Neutrophil (primary cell): ENCODE measurements at regions not wholly inside any gene's neighbourhood (a gene's known extent, or its start where the extent isn't known, plus 50 kb on each side); places are given as distances from the start of the nearest gene placed in this dataset.

Experiments used
- H3K27ac ChIP-seq: fragments of 200-600 bp; sonication (generic); 2 replicates; pipeline ENCODE4 v1.5.1; 2016; ENCODE audit warnings: mild to moderate bottlenecking, moderate library complexity
- H3K27me3 ChIP-seq: fragments of 200-600 bp; sonication (generic); 2 replicates; pipeline ENCODE4 v1.6.0; 2016; ENCODE audit warnings: mild to moderate bottlenecking
- H3K36me3 ChIP-seq: fragments of 200-600 bp; sonication (generic); 2 replicates; pipeline ENCODE4 v1.5.1; 2017
- H3K4me1 ChIP-seq, 2 experiments: fragments of 200-600 bp in 1 of 2; sonication (generic) in 1 of 2; 1 replicate in 1 of 2; 2 replicates in 1 of 2; pipeline versions ENCODE4 v1.5.1 to v1.6.1; 2013 to 2016; ENCODE audit warnings: low read depth in 1 of 2, low read length in 1 of 2, mild to moderate bottlenecking in 1 of 2, moderate library complexity in 1 of 2; ENCODE audit not compliant: control insufficient read depth in 1 of 2, insufficient read depth in 1 of 2
- H3K4me3 ChIP-seq, 2 experiments: fragments of 200-600 bp in 1 of 2; sonication (generic) in 1 of 2; 1 replicate in 1 of 2; 2 replicates in 1 of 2; pipeline ENCODE4 v1.5.1; 2013 to 2016; ENCODE audit warnings: low read depth in 1 of 2, low read length in 1 of 2, mild to moderate bottlenecking in 1 of 2, moderate library complexity in 1 of 2
- H3K9me3 ChIP-seq: fragments of 200-600 bp; sonication (generic); 2 replicates; pipeline ENCODE4 v1.5.1; 2016
- TF ChIP-seq, protein P1 (sequence below): fragments of 200-600 bp; sonication (generic); IDR thresholded peaks from 2 replicates; pipeline ENCODE4 v1.5.1; 2016; ENCODE audit warnings: antibody characterized with exemption

DNA sequence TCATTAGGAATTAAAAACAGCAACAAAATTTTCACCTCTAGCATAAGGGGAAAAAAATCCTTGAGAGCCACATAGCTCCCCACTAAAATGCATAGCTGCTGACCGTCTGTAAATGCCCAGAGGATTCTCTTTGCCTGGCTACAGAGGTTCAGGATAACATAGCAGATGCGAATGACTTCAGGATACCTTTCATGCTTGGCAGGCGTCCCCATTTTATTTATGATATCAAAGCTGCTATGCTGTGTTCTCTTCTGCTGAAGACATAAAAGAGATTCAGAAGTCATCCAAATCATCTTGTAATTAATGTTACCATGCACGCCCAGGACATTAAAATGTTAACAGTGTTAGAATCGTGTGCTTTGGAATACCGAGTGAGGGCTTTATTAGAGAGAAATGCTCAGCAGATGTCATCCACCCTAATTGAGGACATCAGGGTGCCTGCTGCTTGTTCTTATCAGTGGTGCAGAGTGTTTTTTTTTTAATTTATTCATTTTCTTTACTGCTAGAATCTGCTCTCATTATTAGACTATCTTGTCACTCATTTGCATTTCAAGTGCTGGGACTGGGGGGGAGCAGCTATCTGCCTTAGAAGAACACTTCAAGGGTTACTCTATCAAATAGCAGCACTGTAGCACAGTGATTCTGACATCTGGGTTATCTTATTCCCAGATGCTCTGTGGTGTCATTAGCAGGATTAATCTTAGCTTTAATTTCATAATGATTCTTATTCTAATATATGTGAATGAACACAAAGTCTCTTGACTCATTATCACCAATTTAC is 139.5 kb downstream of the ZNF326 start:
- peaks cover 31% of the 10 kb centered on the region for H3K27me3 ChIP-seq
- TF ChIP-seq, protein P1, sequence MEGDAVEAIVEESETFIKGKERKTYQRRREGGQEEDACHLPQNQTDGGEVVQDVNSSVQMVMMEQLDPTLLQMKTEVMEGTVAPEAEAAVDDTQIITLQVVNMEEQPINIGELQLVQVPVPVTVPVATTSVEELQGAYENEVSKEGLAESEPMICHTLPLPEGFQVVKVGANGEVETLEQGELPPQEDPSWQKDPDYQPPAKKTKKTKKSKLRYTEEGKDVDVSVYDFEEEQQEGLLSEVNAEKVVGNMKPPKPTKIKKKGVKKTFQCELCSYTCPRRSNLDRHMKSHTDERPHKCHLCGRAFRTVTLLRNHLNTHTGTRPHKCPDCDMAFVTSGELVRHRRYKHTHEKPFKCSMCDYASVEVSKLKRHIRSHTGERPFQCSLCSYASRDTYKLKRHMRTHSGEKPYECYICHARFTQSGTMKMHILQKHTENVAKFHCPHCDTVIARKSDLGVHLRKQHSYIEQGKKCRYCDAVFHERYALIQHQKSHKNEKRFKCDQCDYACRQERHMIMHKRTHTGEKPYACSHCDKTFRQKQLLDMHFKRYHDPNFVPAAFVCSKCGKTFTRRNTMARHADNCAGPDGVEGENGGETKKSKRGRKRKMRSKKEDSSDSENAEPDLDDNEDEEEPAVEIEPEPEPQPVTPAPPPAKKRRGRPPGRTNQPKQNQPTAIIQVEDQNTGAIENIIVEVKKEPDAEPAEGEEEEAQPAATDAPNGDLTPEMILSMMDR, result no peak
- no peak overlapping the region for H3K4me3 ChIP-seq
- H3K9me3 ChIP-seq, result no peaks in the 10 kb centered on the region
- H3K4me1 ChIP-seq, result no peaks in the 10 kb centered on the region
- no peaks in the 10 kb centered on the region for H3K36me3 ChIP-seq
- no peak overlapping the region for H3K27ac ChIP-seq

DNA sequence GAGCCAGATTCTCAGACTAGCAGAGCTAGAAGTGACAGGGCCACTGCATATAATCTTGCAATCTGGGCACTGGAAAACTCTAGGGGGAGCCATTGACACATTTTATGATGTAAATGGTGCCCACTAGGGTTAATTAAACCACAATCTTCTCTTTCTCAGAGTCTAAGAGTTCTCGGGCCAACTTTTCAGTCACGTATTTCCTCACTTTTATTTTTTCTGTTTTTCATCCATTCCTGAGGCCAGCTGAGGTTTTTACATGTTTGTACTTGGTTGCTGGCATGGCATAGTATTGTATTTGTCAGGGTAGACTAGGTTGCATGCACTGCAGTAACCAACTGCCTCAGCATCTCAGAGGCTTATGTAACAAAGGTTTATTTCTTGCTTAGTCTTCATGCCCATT is 138.2 kb downstream of the ZNF326 start:
- no peaks in the 10 kb centered on the region for H3K4me1 ChIP-seq
- TF ChIP-seq, protein P1, result no peak
- no peak overlapping the region for H3K27ac ChIP-seq
- no peak overlapping the region for H3K4me3 ChIP-seq
- H3K36me3 ChIP-seq, result no peaks in the 10 kb centered on the region
- H3K27me3 ChIP-seq, result peaks cover 35% of the 10 kb centered on the region
- H3K9me3 ChIP-seq, result no peaks in the 10 kb centered on the region

DNA sequence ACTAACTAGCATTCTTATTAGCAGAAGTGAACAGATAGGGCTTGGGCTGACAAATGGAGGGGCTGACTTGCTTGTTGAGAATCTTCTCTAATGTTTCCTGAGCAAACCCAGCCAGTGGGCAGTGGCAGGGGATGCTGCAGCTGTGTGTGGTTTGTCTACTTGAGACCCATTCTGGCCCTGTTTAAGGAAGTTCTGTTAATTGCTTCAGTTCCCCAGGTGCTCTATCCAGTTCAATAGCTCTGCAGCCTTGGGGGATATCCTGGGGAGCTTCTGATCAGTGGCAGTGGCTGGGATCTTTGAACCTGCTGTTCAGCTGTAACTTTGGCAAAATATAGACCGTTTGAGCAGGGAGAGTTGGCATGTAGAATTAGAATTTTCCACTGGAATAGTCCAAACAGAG is 137.4 kb downstream of the ZNF326 start:
- Histone ChIP-seq H3K27me3 (peaks cover 35% of the 10 kb centered on the region), H3K36me3 (no peaks in the 10 kb centered on the region), H3K9me3 (no peaks in the 10 kb centered on the region), H3K4me3 (no peak overlapping the region), H3K27ac (no peak overlapping the region), H3K4me1 (no peaks in the 10 kb centered on the region)
- TF ChIP-seq, protein P1, result no peak

DNA sequence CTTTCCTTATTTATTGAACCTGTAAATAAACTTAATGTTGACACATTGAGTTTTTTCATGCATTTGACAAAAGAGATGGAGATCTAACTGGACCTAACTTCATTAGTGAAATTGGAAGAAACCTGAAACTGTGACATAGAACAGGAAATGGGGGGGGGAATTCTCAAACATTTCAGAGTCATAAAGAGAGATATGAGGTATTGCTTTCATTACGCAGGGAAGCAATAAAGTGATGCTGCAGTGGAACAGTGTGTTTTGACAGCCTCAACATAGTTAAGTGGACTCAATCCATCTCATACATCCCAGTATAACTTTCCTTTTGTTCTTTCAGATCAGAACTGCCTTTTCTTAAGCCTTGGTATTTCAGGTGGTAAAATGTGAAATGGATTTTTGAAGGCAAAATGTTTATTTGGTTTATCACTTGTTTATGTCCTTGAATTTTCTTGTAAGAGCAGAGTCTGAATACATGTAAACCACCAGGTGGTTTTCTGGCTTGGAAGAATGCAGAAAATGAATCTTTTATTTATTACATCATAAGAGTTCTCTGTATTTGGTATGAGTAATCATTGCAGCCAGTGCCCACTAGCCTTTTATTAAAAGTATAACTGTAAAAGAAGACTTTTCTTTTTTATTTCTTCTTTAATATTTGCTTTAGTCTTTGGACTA is 132.5 kb downstream of the ZNF326 start:
- Histone ChIP-seq H3K9me3 (no peaks in the 10 kb centered on the region), H3K27me3 (peaks cover 39% of the 10 kb centered on the region), H3K4me3 (no peak overlapping the region), H3K36me3 (no peaks in the 10 kb centered on the region), H3K4me1 (no peaks in the 10 kb centered on the region), H3K27ac (no peak overlapping the region)
- TF ChIP-seq, protein P1, result no peak

DNA sequence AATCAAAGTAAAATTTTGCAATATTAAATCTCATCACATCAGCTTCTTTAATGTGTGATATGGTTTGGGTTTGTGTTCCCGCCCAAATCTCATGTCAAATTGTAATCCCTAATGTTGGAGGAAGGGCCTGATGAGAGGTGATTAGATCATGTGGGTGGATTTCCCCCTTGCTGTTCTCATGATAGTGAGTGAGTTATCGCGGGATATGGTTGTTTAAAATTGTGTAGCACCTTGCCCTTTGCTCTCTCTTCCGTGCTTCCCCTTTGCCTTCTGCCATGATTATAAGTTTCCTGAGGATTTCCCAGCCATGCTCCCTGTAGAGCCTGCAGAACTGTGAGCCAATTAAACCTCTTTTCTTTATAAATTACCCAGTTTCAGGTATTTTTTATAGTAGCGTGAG is 131.9 kb downstream of the ZNF326 start:
- no peaks in the 10 kb centered on the region for H3K36me3 ChIP-seq
- no peaks in the 10 kb centered on the region for H3K4me1 ChIP-seq
- TF ChIP-seq, protein P1, result no peak
- no peak overlapping the region for H3K4me3 ChIP-seq
- peaks cover 42% of the 10 kb centered on the region for H3K27me3 ChIP-seq
- H3K27ac ChIP-seq, result no peak overlapping the region
- H3K9me3 ChIP-seq, result no peaks in the 10 kb centered on the region
